Suprapubic skin (tissue), 4 donors: ENCODE measurements at regions not wholly inside any gene's neighbourhood (a gene's known extent, or its start where the extent isn't known, plus 50 kb on each side); places are given as distances from the start of the nearest gene placed in this dataset.

Experiments
- DNase-seq, 2 donors: peaks; one replicate each; pipeline ENCODE4 v3.0.0-alpha.2; 2019; ENCODE audit warnings: low spot score in 2 of 2
- H3K27ac ChIP-seq: fragments of 200-600 bp; sonication (generic); one replicate; pipeline ENCODE4 v1.5.1; 2019
- H3K27me3 ChIP-seq: fragments of 200-600 bp; sonication (generic); one replicate; pipeline ENCODE4 v1.5.1; 2019
- H3K36me3 ChIP-seq: fragments of 200-600 bp; sonication (generic); one replicate; pipeline ENCODE4 v1.5.1; 2019
- H3K4me1 ChIP-seq: fragments of 200-600 bp; sonication (generic); one replicate; pipeline ENCODE4 v1.5.1; 2019
- H3K4me3 ChIP-seq: fragments of 200-600 bp; sonication (generic); one replicate; pipeline ENCODE4 v1.5.1; 2019; ENCODE audit warnings: mild to moderate bottlenecking
- H3K9me3 ChIP-seq: fragments of 200-600 bp; sonication (generic); one replicate; pipeline ENCODE4 v1.5.1; 2019
- EP300 ChIP-seq: sonication (generic); formaldehyde crosslinking; IDR thresholded peaks from one replicate; pipeline ENCODE4 v1.6.1; 2017; ENCODE audit warnings: antibody characterized with exemption
- POLR2A ChIP-seq, 2 donors: fragments of 450-650 bp; IDR thresholded peaks; one replicate each; pipeline ENCODE4 v1.6.1; 2017; ENCODE audit warnings: antibody characterized with exemption in 2 of 2, mild to moderate bottlenecking in 2 of 2, moderate library complexity in 2 of 2
- POLR2AphosphoS5 ChIP-seq, 3 donors: sonication (generic); formaldehyde crosslinking; IDR thresholded peaks; one replicate each; pipeline ENCODE4 v1.6.1; 2017; ENCODE audit warnings: antibody characterized with exemption in 3 of 3
- WGBS: methylation state at CpG from one replicate; pipeline ENCODE4 v1.1.5; 2018; 5-methylcytosine and 5-hydroxymethylcytosine counted together
- TF ChIP-seq, protein P1 (sequence below), 2 donors: fragments of 200-600 bp in 1 of 2; fragments of 450-650 bp in 1 of 2; sonication (generic) in 1 of 2; IDR thresholded peaks; one replicate each; pipeline ENCODE4 v1.5.1; 2016 to 2019; ENCODE audit warnings: antibody characterized with exemption in 2 of 2, mild to moderate bottlenecking in 1 of 2, moderate library complexity in 1 of 2

DNA sequence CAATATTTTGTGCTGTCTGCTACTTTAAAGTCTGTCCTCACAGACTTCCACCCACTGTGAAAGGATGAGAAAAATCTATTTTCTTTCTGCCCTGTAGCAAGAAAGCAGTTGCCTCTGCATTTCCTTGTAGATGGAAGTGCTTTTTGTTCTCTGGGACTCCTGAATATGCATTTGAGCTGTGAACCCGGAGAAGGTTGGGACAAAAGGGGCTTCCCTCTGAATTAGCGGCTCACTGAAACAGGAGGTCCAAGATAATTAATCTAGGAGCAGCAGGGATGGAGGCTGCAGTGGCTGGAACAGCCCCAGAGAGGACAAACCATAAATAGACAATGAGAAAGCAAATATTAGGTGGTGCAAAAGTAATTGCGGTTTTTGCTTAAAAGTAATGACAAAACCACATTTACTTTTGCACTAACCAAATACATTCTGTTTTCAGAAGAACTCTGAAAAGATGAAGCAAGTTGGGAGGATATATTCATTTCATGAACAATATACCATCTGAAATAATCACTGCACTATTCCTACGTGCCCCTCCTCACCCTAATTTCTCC lies 143.4 kb upstream of the KBTBD8 start:
- no peaks in the 10 kb centered on the region for H3K9me3 ChIP-seq
- TF ChIP-seq POLR2AphosphoS5 (IDR thresholded peaks at IDR 0.05) = no peak
- no peak for TF ChIP-seq EP300
- TF ChIP-seq, protein P1, sequence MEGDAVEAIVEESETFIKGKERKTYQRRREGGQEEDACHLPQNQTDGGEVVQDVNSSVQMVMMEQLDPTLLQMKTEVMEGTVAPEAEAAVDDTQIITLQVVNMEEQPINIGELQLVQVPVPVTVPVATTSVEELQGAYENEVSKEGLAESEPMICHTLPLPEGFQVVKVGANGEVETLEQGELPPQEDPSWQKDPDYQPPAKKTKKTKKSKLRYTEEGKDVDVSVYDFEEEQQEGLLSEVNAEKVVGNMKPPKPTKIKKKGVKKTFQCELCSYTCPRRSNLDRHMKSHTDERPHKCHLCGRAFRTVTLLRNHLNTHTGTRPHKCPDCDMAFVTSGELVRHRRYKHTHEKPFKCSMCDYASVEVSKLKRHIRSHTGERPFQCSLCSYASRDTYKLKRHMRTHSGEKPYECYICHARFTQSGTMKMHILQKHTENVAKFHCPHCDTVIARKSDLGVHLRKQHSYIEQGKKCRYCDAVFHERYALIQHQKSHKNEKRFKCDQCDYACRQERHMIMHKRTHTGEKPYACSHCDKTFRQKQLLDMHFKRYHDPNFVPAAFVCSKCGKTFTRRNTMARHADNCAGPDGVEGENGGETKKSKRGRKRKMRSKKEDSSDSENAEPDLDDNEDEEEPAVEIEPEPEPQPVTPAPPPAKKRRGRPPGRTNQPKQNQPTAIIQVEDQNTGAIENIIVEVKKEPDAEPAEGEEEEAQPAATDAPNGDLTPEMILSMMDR (IDR thresholded peaks at IDR 0.05) = no peak
- TF ChIP-seq POLR2A (IDR thresholded peaks at IDR 0.05) = no peak
- H3K4me1 ChIP-seq = no peaks in the 10 kb centered on the region
- H3K4me3 ChIP-seq = no peak overlapping the region
- H3K27ac ChIP-seq = no peak overlapping the region
- no peaks in the 10 kb centered on the region for H3K27me3 ChIP-seq
- no peak for DNase-seq
- WGBS = 53% methylated on average over 4 of the region's 4 CpGs
- no peaks in the 10 kb centered on the region for H3K36me3 ChIP-seq

DNA sequence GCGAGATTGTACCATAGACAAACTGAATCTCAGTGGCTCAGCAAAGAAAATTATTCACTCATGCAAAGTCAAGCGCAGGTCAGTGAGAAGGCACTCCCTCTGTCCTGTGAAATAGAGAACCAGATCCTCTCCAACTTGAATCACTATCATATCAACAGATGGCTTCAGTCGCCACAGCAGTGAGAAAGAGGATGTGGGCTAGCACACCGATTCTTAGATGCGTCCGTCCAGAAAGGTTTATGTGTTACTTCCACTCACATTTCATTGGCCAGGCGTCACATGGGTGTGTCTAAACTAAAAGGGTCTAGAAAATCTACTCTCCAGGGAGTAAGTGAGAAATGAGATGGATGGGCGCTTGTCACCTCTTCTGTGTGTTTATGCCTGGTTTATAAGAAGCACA lies 141.6 kb upstream of the KBTBD8 start:
- 87% methylated on average over 8 of the region's 8 CpGs for WGBS
- Histone ChIP-seq H3K4me3 (no peak overlapping the region), H3K27ac (no peak overlapping the region), H3K9me3 (no peaks in the 10 kb centered on the region), H3K36me3 (no peaks in the 10 kb centered on the region), H3K27me3 (no peaks in the 10 kb centered on the region), H3K4me1 (no peaks in the 10 kb centered on the region)
- no peak for TF ChIP-seq POLR2AphosphoS5 (IDR thresholded peaks at IDR 0.05)
- no peak for TF ChIP-seq POLR2A (IDR thresholded peaks at IDR 0.05)
- TF ChIP-seq, protein P1 (IDR thresholded peaks at IDR 0.05) = no peak
- no peak for TF ChIP-seq EP300
- no peak for DNase-seq

DNA sequence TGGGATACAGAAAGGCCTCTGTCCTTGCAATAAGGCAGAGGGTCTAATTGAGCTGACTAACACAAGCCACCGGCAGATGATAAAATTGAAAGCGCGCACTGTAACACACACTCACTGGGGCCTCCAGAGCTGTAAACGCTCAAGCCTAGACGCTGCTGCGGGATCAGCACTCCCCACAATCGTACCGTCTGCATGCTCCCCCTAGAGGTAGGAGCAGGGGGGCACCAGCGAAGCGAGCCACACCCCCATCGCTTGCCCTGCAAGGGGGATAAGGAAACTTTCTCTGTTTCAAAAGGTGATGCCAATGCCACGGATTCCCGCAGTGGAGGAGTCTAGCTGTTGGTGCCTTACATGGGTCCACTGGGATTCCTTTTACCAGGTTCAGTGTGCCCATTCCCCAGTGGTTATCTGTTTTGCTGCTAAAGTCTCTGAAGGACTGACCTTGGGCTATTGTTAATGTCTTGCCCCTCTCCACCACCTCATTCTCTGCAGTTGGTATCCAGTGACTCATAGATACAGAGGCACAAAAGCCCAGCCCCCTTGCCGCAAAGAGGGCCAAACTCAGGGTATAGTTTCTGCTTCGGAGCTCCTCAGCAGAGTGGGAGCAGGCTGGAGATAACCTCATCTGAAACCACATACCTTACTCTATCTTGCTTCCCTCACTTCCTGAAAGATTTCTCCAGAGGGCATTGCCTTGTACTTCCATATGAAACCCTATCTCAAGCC lies 139.3 kb upstream of the KBTBD8 start:
- no peaks in the 10 kb centered on the region for H3K36me3 ChIP-seq
- no peaks in the 10 kb centered on the region for H3K9me3 ChIP-seq
- H3K4me1 ChIP-seq = no peaks in the 10 kb centered on the region
- TF ChIP-seq, protein P1 (IDR thresholded peaks at IDR 0.05) = no peak
- H3K4me3 ChIP-seq = no peak overlapping the region
- WGBS = 94% methylated on average over 9 of the region's 15 CpGs
- H3K27ac ChIP-seq = no peak overlapping the region
- no peak for DNase-seq
- H3K27me3 ChIP-seq = no peaks in the 10 kb centered on the region

DNA sequence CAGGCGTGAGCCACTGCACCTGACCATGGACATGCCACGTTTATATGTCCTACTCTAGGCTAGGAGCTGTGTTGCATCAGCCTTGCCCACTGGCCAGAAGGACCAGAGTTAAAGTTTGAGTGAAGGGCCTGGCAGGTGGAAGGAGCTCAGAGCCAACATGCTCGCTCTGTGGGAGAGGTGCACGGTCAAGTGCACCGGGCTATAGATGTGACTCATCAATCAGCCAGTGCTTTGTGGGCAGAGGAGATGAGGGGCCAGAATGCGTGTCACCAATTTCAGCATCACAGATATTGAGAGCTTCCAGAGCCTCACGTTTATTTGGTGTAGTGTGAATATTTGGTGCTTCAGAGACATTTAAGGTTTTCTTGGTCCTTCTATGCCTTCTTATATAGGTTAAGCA lies 137.3 kb upstream of the KBTBD8 start:
- TF ChIP-seq POLR2AphosphoS5 (IDR thresholded peaks at IDR 0.05) = no peak
- TF ChIP-seq EP300 = no peak
- TF ChIP-seq POLR2A (IDR thresholded peaks at IDR 0.05) = no peak
- TF ChIP-seq, protein P1 (IDR thresholded peaks at IDR 0.05) = no peak
- H3K9me3 ChIP-seq = no peaks in the 10 kb centered on the region
- H3K27ac ChIP-seq = no peak overlapping the region
- no peak overlapping the region for H3K4me3 ChIP-seq
- no peak for DNase-seq
- H3K4me1 ChIP-seq = no peaks in the 10 kb centered on the region
- H3K36me3 ChIP-seq = no peaks in the 10 kb centered on the region
- H3K27me3 ChIP-seq = no peaks in the 10 kb centered on the region
- 93% methylated on average over 7 of the region's 7 CpGs for WGBS

DNA sequence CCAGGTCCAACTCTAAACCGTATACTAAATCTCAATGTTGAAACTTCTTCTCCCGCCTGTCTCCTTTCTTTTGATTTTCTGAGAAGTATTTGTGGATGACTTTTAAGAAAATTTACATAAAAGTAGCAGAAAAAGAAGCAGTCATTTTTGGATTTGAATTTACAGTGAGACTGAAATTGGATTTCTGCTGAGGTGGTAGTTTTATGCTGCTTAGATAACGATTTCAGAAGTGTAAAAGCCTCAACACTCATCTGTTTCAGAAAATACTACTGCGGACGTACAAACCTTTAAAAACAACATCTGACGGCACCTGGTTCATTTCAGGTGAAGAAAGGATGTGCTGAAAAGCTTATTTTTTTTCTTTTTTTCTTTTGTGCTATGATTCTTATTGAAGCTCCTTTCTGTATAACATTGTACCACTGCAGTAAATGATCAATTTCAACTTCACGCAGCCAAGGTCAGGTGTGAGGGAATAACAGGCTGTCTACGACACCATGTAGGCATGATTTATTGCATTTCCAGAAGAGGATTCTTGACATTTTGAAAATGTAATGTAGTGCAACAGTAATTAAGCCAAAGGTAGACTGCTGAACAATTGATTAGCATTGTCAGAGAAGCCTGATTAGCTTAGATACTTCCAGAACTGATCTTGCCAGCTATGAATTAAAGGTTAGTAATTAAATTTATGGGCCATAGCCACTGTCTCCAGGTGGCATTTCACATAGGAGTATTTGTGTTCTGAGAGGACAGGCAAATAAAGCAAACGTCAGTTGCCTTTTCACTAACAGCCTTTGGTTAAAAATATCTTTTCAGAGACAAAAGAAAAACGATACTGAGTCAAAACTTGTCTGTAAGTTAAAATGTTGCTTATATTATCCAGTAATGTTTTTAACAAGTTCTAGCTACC lies 134.6 kb upstream of the KBTBD8 start:
- WGBS = 84% methylated on average over 10 of the region's 10 CpGs
- no peaks in the 10 kb centered on the region for H3K9me3 ChIP-seq
- TF ChIP-seq POLR2AphosphoS5 (IDR thresholded peaks at IDR 0.05) (no peak), POLR2A (IDR thresholded peaks at IDR 0.05) (no peak), EP300 (no peak)
- TF ChIP-seq, protein P1 (IDR thresholded peaks at IDR 0.05) = no peak
- H3K4me1 ChIP-seq = no peaks in the 10 kb centered on the region
- no peaks in the 10 kb centered on the region for H3K36me3 ChIP-seq
- no peak overlapping the region for H3K4me3 ChIP-seq
- DNase-seq = no peak
- no peak overlapping the region for H3K27ac ChIP-seq
- H3K27me3 ChIP-seq = no peaks in the 10 kb centered on the region
